ENCODE measurements at regions not wholly inside any gene's neighbourhood (a gene's known extent, or its start where the extent isn't known, plus 50 kb on each side); places are given as distances from the start of the nearest gene placed in this dataset.

DNA sequence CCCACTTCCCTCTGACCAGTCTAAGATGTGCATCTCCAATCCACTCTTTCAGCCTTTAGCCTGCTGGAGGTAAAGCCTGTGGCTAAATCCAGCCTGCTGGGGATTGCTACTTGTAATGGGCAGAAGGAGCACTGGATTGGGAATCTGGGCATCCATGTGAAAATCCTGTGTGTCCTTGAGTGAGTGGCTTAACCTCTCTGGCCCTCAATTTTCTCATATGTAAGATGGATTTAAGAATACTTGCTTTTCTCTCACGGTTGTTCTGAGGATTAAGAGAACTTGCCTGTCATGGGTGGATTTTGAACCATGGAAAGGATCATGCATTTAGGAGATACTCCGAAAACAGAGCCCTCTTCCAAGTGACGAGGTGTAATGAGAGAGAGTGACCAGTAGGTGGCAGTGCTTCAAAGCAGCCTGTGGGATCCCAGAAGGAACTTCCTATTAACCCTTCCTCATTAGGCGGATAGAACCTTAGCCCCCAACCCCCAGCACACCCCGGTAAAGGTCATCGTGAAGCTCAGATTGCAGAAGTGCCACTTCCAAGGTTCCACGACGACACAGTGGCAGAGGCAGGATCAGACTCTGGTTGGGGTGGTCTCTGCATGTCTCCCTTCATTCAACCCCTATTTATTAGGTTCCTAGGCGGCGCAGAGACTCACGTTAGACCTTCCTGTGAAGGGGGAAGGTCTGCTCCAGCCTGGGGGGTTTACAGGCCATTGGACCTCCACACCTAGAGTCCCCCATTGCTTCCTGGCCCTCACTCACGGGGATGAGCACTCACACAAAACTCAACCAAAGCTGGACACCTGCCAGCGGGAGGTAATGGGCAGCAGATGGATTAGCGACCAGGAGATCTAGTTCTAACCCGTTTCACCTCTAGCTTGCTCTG is 68.7 kb upstream of the ZNF618 start:
- no peak overlapping the region for H3K27ac Mint-ChIP-seq
- no peaks in the 10 kb centered on the region for H3K36me3 Mint-ChIP-seq
- no peaks in the 10 kb centered on the region for H3K4me1 Mint-ChIP-seq
- no peak overlapping the region for H3K4me3 Mint-ChIP-seq
- no peaks in the 10 kb centered on the region for H3K9me3 Mint-ChIP-seq
- peak; percentile 16 to 25 for DNase-seq (ENCODE audit: low spot score in 2 of 2)
- peaks cover 1% of the 10 kb centered on the region for H3K27me3 Mint-ChIP-seq
- ATAC-seq (ENCODE audit: low read depth) = no peak

DNA sequence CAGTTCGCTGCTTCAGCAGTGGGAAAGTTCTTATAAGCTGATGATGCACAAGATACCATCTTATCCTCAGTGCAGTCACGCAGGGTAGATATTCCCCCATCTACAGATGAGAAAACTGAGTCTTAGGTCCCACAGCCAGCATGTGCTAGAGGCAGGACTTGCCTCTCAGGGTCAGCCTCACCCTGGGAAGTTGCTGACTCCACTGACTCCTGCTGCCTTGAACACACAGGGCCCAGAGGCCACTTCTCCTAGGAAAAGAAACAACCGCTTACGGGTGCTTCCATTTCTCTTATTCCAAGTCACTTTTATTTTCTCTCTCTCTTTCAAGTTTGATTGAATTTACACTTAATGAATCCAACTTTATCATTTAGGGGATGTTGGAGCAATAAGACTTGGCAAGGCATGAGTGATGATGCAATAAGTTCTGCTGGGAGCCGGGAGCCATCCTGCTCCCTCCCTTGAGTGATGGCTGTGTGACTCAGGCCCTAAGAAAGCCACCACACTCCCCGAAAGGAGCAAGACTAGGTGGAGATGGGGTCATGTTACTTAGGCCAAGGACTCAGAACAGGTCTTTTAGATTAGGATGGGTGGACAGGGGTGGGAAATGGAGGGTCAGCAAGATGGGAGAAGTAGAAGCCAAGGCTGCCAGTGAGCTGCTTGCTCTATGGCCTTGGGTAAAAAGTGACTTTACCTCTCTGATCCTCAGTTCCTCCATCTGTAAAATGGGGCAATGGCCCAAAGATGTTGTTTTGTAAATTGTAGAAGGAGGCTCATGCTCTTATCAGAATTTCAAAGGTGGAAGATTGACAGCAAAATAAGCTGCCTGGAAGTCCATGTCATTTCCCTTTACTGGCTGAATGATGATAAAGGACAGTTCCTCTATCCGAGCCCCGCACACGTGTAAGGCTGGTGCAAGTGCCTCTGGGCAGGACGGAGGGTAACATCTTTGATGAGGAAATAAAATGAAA is 67.4 kb upstream of the ZNF618 start:
- Mint-ChIP-seq H3K9me3 (no peaks in the 10 kb centered on the region), H3K27ac (no peak overlapping the region), H3K36me3 (no peaks in the 10 kb centered on the region), H3K27me3 (peaks cover 4% of the 10 kb centered on the region), H3K4me3 (no peak overlapping the region), H3K4me1 (no peaks in the 10 kb centered on the region)
- ATAC-seq (ENCODE audit: low read depth) (no peak), DNase-seq (ENCODE audit: low spot score in 2 of 2) (no peak)

DNA sequence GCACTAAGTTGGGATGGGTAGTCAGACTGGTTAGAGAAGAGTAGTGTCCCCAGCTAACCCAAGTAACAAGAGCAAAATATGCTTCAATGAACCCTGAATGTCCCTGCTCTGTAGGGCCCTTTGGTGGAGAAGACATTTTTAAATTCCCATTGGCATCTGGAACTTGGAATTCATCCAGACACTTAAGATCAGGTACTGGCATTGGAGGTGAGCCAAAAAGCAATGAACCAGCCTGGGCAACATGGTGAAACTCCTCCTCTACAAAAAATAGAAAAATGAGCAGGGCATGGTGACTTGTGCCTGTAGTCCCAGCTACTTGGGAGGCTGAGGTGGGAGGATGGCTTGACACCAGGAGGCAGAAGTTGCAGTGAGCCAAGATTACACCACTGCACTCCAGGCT is 58.9 kb upstream of the ZNF618 start:
- Mint-ChIP-seq H3K9me3 (peaks cover 9% of the 10 kb centered on the region), H3K4me3 (no peak overlapping the region), H3K27me3 (peaks cover 7% of the 10 kb centered on the region), H3K36me3 (peaks cover 3% of the 10 kb centered on the region), H3K4me1 (no peaks in the 10 kb centered on the region), H3K27ac (no peak overlapping the region)
- no peak for ATAC-seq (ENCODE audit: low read depth)
- DNase-seq (ENCODE audit: low spot score in 2 of 2) = no peak

DNA sequence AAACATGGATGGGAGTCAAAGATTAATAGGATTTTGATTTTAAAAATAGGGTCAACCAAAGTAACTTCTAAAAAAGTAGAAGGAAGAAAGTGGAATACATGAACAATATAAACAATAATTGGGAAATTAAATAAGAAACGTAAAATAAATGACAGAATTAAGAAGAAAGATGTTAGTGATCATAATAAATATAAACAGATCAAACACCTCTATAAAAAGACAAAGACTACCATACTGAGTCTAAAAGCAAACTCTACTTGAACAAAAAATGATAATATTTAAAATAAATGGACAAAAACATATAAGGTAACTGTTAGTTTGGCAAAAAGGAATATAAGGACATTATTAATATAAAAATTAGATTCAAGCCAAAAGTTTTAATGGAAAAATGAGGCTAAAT is 57.7 kb upstream of the ZNF618 start:
- Mint-ChIP-seq H3K36me3 (peaks cover 6% of the 10 kb centered on the region), H3K4me3 (no peak overlapping the region), H3K9me3 (peaks cover 16% of the 10 kb centered on the region), H3K27me3 (peaks cover 4% of the 10 kb centered on the region), H3K4me1 (no peaks in the 10 kb centered on the region), H3K27ac (no peak overlapping the region)
- DNase-seq (ENCODE audit: low spot score in 2 of 2) (no peak), ATAC-seq (ENCODE audit: low read depth) (no peak)

DNA sequence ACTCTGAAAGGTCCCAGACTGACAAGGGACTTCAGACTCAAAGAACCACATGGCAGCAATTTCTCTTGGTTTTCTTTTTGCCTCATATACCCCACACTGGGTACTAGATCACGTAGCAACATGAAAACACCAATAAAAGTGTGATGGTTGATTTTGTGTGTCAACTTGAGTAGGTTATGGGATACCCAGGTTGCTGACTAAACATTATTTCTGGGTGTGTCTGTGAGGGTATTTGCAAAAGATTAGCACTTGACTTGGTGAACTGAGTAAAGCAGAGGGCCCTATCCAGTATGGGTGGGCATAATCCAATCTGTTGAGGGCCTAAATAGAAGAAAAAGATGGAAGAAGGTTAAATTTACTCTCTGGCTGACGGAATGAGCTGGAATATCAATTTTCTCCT is 53.8 kb upstream of the ZNF618 start:
- H3K9me3 Mint-ChIP-seq = peaks cover 24% of the 10 kb centered on the region
- H3K4me3 Mint-ChIP-seq = no peak overlapping the region
- no peak overlapping the region for H3K27ac Mint-ChIP-seq
- peaks cover 3% of the 10 kb centered on the region for H3K27me3 Mint-ChIP-seq
- ATAC-seq (ENCODE audit: low read depth) (no peak), DNase-seq (ENCODE audit: low spot score in 2 of 2) (no peak)
- peaks cover 5% of the 10 kb centered on the region for H3K36me3 Mint-ChIP-seq
- H3K4me1 Mint-ChIP-seq = no peaks in the 10 kb centered on the region

DNA sequence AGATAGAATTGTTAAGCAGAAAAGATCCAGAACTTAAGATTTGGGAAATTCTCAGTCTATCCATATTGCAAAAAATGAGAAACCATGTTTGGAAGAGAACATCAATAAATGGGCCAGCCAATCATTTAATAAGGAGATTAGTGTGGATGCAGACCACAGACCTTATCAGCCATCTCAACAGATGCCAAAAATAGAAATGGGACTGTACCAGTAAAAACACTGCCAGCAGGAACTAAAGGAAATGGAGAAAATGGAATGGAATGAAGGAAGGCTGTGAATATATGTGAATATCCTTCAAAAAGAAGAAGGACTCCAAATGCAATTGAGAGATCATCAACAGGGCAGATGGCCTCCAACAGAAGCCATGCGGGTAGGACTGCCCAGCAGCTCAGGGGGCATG is 52.7 kb upstream of the ZNF618 start:
- H3K9me3 Mint-ChIP-seq = peaks cover 23% of the 10 kb centered on the region
- no peak for ATAC-seq (ENCODE audit: low read depth)
- H3K4me3 Mint-ChIP-seq = no peak overlapping the region
- no peak for DNase-seq (ENCODE audit: low spot score in 2 of 2)
- no peak overlapping the region for H3K27ac Mint-ChIP-seq
- peaks cover 3% of the 10 kb centered on the region for H3K27me3 Mint-ChIP-seq
- H3K36me3 Mint-ChIP-seq = peaks cover 7% of the 10 kb centered on the region
- H3K4me1 Mint-ChIP-seq = peaks cover 3% of the 10 kb centered on the region

Data from memory B cell (primary cell).